ENCODE measurements at regions not wholly inside any gene's neighbourhood (a gene's known extent, or its start where the extent isn't known, plus 50 kb on each side); places are given as distances from the start of the nearest gene placed in this dataset.

GRCh38 chr17:71905376-71906031 lies 215.3 kb upstream of the SOX9 start:
- H3K4me3 ChIP-seq (ENCODE audit: low read length), result no peak overlapping the region
- no peak for TF ChIP-seq CTCF (IDR thresholded peaks at IDR 0.05; ENCODE audit: insufficient read depth, low read depth, low read length, missing control alignments)
- DNase-seq (ENCODE audit: low read depth), result no peak

- H3K4me3 ChIP-seq (ENCODE audit: low read length), result no peak overlapping the region
- DNase-seq (ENCODE audit: low read depth), result no peak
- TF ChIP-seq CTCF (IDR thresholded peaks at IDR 0.05; ENCODE audit: insufficient read depth, low read depth, low read length, missing control alignments), result no peak
These were observed 211.7 kb upstream of the SOX9 start for GRCh38 chr17:71909155-71909554.

- no peak for TF ChIP-seq CTCF (IDR thresholded peaks at IDR 0.05; ENCODE audit: insufficient read depth, low read depth, low read length, missing control alignments)
- DNase-seq (ENCODE audit: low read depth), result no peak
- no peak overlapping the region for H3K4me3 ChIP-seq (ENCODE audit: low read length)
These were observed 210.8 kb upstream of the SOX9 start for GRCh38 chr17:71910002-71910401.

- TF ChIP-seq CTCF (IDR thresholded peaks at IDR 0.05; ENCODE audit: insufficient read depth, low read depth, low read length, missing control alignments), result no peak
- H3K4me3 ChIP-seq (ENCODE audit: low read length), result no peak overlapping the region
- no peak for DNase-seq (ENCODE audit: low read depth)
These were observed 206.8 kb upstream of the SOX9 start for GRCh38 chr17:71914042-71914441.

- H3K4me3 ChIP-seq (ENCODE audit: low read length), result no peak overlapping the region
- DNase-seq (ENCODE audit: low read depth), result no peak
- no peak for TF ChIP-seq CTCF (IDR thresholded peaks at IDR 0.05; ENCODE audit: insufficient read depth, low read depth, low read length, missing control alignments)
These were observed 206.0 kb upstream of the SOX9 start for GRCh38 chr17:71914812-71915211.

GRCh38 chr17:71917715-71918114 lies 203.1 kb upstream of the SOX9 start:
- TF ChIP-seq CTCF (IDR thresholded peaks at IDR 0.05; ENCODE audit: insufficient read depth, low read depth, low read length, missing control alignments), result no peak
- H3K4me3 ChIP-seq (ENCODE audit: low read length), result no peak overlapping the region
- no peak for DNase-seq (ENCODE audit: low read depth)

- TF ChIP-seq CTCF (IDR thresholded peaks at IDR 0.05; ENCODE audit: insufficient read depth, low read depth, low read length, missing control alignments), result no peak
- DNase-seq (ENCODE audit: low read depth), result no peak
- H3K4me3 ChIP-seq (ENCODE audit: low read length), result no peak overlapping the region
These were observed 201.6 kb upstream of the SOX9 start for GRCh38 chr17:71919186-71919585.
